WTC11 (cell line): ENCODE measurements at regions not wholly inside any gene's neighbourhood (a gene's known extent, or its start where the extent isn't known, plus 50 kb on each side); places are given as distances from the start of the nearest gene placed in this dataset.

ENCODE experiments used
- CTCF ChIP-seq: fragments of 200-600 bp; IDR thresholded peaks from 2 replicates; pipeline ENCODE4 v1.8.0; 2022; ENCODE audit warnings: antibody characterized with exemption
- GRHL2 ChIP-seq: fragments of 250-450 bp; sonication (Bioruptor Pico); IDR thresholded peaks from 2 replicates; pipeline ENCODE4 v1.8.0; 2022; ENCODE audit warnings: mild to moderate bottlenecking, moderate library complexity; ENCODE audit not compliant: insufficient replicate concordance, severe bottlenecking
- OVOL2 ChIP-seq: fragments of 250-450 bp; sonication (Bioruptor Pico); IDR thresholded peaks from 2 replicates; pipeline ENCODE4 v1.9.0; 2021; ENCODE audit warnings: mild to moderate bottlenecking, borderline replicate concordance

GRCh38 chr9:80090317-80090716 lies 518.6 kb downstream of the TLE4 start:
- TF ChIP-seq OVOL2 (CRISPR knock-in tag) (no peak), GRHL2 (CRISPR knock-in tag) (no peak), CTCF (no peak)
